ENCODE measurements at regions not wholly inside any gene's neighbourhood (a gene's known extent, or its start where the extent isn't known, plus 50 kb on each side); places are given as distances from the start of the nearest gene placed in this dataset.

- H3K9me3 ChIP-seq (ENCODE audit: control insufficient read depth, insufficient read depth, low read length) = no peaks in the 10 kb centered on the region
- H3K36me3 ChIP-seq (ENCODE audit: control insufficient read depth, insufficient read depth, low read length) = no peaks in the 10 kb centered on the region
- Mint-ChIP-seq H3K36me3 (no peaks in the 10 kb centered on the region), H3K4me1 (no peaks in the 10 kb centered on the region), H3K4me3 (no peak overlapping the region), H3K27me3 (ENCODE audit: low read depth in 2 of 2) (no peaks in the 10 kb centered on the region), H3K9me3 (peaks cover 16 to 25% of the 10 kb centered on the region in 2 donors), H3K27ac (no peak overlapping the region)
- no peak overlapping the region for H3K27ac ChIP-seq (ENCODE audit: low read length)
- intact Hi-C loops (cut with micrococcal nuclease) = no loop called here
- H3K27me3 ChIP-seq (ENCODE audit: control insufficient read depth, insufficient read depth, low read length) = no peaks in the 10 kb centered on the region
- H3K4me1 ChIP-seq (ENCODE audit: control insufficient read depth, insufficient read depth, low read length) = no peaks in the 10 kb centered on the region
- ATAC-seq = no peak
- TF ChIP-seq, protein P1, sequence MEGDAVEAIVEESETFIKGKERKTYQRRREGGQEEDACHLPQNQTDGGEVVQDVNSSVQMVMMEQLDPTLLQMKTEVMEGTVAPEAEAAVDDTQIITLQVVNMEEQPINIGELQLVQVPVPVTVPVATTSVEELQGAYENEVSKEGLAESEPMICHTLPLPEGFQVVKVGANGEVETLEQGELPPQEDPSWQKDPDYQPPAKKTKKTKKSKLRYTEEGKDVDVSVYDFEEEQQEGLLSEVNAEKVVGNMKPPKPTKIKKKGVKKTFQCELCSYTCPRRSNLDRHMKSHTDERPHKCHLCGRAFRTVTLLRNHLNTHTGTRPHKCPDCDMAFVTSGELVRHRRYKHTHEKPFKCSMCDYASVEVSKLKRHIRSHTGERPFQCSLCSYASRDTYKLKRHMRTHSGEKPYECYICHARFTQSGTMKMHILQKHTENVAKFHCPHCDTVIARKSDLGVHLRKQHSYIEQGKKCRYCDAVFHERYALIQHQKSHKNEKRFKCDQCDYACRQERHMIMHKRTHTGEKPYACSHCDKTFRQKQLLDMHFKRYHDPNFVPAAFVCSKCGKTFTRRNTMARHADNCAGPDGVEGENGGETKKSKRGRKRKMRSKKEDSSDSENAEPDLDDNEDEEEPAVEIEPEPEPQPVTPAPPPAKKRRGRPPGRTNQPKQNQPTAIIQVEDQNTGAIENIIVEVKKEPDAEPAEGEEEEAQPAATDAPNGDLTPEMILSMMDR (IDR thresholded peaks at IDR 0.05) = no peak
- no peak overlapping the region for H3K4me3 ChIP-seq (ENCODE audit: low read length)
- no peak for DNase-seq
Measured at GRCh38 chr14:87082917-87083316, 910.1 kb downstream of the GALC start.

DNA sequence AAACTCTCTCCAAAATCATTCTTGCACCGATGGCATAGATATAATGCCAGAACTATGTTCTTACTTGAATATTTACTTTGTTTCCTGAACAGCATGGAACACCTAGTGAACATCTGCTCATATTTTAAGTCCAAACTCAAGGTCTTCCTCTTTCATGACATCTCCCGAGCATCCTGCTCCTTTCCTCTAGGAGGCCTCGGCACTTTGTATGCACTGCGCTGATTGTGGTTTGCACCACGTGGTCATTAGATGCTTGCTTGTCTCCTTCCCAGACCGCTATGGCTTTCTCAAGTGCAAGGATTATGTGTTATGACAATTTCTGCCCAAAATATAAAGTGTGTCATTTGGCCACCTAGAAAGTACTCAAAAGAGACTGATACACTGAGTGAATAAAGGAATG is 912.0 kb downstream of the GALC start:
- intact Hi-C loops (cut with micrococcal nuclease) = no loop called here
- no peak for DNase-seq
- H3K9me3 ChIP-seq (ENCODE audit: control insufficient read depth, insufficient read depth, low read length) = no peaks in the 10 kb centered on the region
- Mint-ChIP-seq H3K4me1 (no peaks in the 10 kb centered on the region), H3K4me3 (no peak overlapping the region), H3K27ac (no peak overlapping the region), H3K9me3 (peaks cover 16 to 22% of the 10 kb centered on the region in 2 donors), H3K36me3 (no peaks in the 10 kb centered on the region), H3K27me3 (ENCODE audit: low read depth in 2 of 2) (no peaks in the 10 kb centered on the region)
- H3K4me3 ChIP-seq (ENCODE audit: low read length) = no peak overlapping the region
- TF ChIP-seq, protein P1 (IDR thresholded peaks at IDR 0.05) = no peak
- no peak overlapping the region for H3K27ac ChIP-seq (ENCODE audit: low read length)
- no peaks in the 10 kb centered on the region for H3K27me3 ChIP-seq (ENCODE audit: control insufficient read depth, insufficient read depth, low read length)
- ATAC-seq = no peak
- no peaks in the 10 kb centered on the region for H3K4me1 ChIP-seq (ENCODE audit: control insufficient read depth, insufficient read depth, low read length)
- 77% methylated on average over 6 of the region's 6 CpGs for WGBS (ENCODE audit: insufficient coverage)
- no peaks in the 10 kb centered on the region for H3K36me3 ChIP-seq (ENCODE audit: control insufficient read depth, insufficient read depth, low read length)

DNA sequence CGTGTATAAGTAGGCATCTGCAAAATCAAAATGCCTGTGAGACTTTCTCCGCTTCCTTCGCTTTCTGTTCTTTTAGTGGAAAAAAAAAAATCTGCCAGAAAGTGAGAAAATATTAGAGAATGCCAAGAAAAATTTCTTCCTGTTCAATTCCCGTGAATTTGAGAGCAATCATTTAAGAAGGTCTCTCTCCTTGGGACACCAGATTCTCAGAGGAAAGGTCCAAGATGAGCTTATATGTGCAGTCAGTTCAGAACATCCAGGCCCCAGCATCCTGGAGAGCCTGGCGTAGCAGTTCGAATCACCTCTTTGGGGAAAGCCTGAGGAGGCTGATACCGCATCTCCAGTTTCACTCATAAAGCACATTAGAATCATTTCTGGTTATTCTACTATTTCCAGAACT is 912.8 kb downstream of the GALC start:
- H3K36me3 Mint-ChIP-seq = no peaks in the 10 kb centered on the region
- WGBS (ENCODE audit: insufficient coverage) = 87% methylated on average over 7 of the region's 7 CpGs
- Histone ChIP-seq H3K27ac (ENCODE audit: low read length) (no peak overlapping the region), H3K27me3 (ENCODE audit: control insufficient read depth, insufficient read depth, low read length) (no peaks in the 10 kb centered on the region), H3K9me3 (ENCODE audit: control insufficient read depth, insufficient read depth, low read length) (no peaks in the 10 kb centered on the region), H3K4me3 (ENCODE audit: low read length) (no peak overlapping the region), H3K36me3 (ENCODE audit: control insufficient read depth, insufficient read depth, low read length) (no peaks in the 10 kb centered on the region), H3K4me1 (ENCODE audit: control insufficient read depth, insufficient read depth, low read length) (no peaks in the 10 kb centered on the region)
- H3K4me1 Mint-ChIP-seq = no peaks in the 10 kb centered on the region
- TF ChIP-seq, protein P1 (IDR thresholded peaks at IDR 0.05) = no peak
- no peak overlapping the region for H3K27ac Mint-ChIP-seq
- no peak overlapping the region for H3K4me3 Mint-ChIP-seq
- no peaks in the 10 kb centered on the region for H3K27me3 Mint-ChIP-seq (ENCODE audit: low read depth in 2 of 2)
- DNase-seq (no peak), ATAC-seq (no peak)
- intact Hi-C loops (cut with micrococcal nuclease) = no loop called here
- H3K9me3 Mint-ChIP-seq = peaks cover 19 to 22% of the 10 kb centered on the region in 2 donors

GRCh38 chr14:87079416-87079815 is 913.6 kb downstream of the GALC start:
- WGBS (ENCODE audit: insufficient coverage) = 75% methylated on average over 6 of the region's 6 CpGs
- no peak for ATAC-seq
- no peak for DNase-seq
- no peaks in the 10 kb centered on the region for H3K27me3 Mint-ChIP-seq (ENCODE audit: low read depth in 2 of 2)
- H3K4me1 Mint-ChIP-seq = no peaks in the 10 kb centered on the region
- no peaks in the 10 kb centered on the region for H3K27me3 ChIP-seq (ENCODE audit: control insufficient read depth, insufficient read depth, low read length)
- H3K36me3 Mint-ChIP-seq = no peaks in the 10 kb centered on the region
- intact Hi-C loops (cut with micrococcal nuclease) = no loop called here
- H3K36me3 ChIP-seq (ENCODE audit: control insufficient read depth, insufficient read depth, low read length) = no peaks in the 10 kb centered on the region
- H3K4me3 Mint-ChIP-seq = no peak overlapping the region
- no peaks in the 10 kb centered on the region for H3K4me1 ChIP-seq (ENCODE audit: control insufficient read depth, insufficient read depth, low read length)
- no peak overlapping the region for H3K4me3 ChIP-seq (ENCODE audit: low read length)
- H3K9me3 Mint-ChIP-seq = peaks cover 21 to 22% of the 10 kb centered on the region in 2 donors
- H3K9me3 ChIP-seq (ENCODE audit: control insufficient read depth, insufficient read depth, low read length) = no peaks in the 10 kb centered on the region
- TF ChIP-seq, protein P1 (IDR thresholded peaks at IDR 0.05) = no peak
- H3K27ac Mint-ChIP-seq = no peak overlapping the region
- no peak overlapping the region for H3K27ac ChIP-seq (ENCODE audit: low read length)
